GM19467 (cell line): ENCODE measurements at regions not wholly inside any gene's neighbourhood (a gene's known extent, or its start where the extent isn't known, plus 50 kb on each side); places are given as distances from the start of the nearest gene placed in this dataset.

Experiments used
- ATAC-seq: cut with Tn5 transposase; IDR thresholded peaks from one replicate; pipeline ENCODE4 v1.9.1; 2021; ENCODE audit warnings: mild to moderate bottlenecking, moderate library complexity; ENCODE audit not compliant: unreplicated experiment

DNA sequence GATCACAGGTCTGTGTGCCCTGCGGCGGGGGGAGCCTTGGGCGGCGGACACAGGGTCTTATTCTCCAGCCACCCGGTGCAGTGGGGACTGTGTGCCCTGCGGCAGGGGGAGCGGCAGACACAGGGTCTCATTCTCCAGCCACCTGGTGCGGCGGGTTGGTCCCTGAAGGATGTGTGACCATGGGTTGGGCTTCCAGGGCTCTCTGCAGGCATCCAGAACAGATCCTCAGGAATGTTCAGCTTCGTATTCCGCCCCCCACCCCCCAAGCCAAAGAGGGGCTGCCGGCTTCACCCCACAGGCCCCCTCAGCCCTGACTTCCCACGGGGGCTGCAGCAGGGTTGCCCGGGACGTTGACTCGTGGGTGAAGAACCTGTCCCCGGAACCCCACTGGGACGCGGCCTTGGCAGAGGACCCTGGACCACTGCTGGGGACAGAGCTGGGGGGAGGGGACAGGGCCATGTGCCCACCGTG, 154.5 kb upstream of the PPP2R2D start:
- ATAC-seq = no peak

DNA sequence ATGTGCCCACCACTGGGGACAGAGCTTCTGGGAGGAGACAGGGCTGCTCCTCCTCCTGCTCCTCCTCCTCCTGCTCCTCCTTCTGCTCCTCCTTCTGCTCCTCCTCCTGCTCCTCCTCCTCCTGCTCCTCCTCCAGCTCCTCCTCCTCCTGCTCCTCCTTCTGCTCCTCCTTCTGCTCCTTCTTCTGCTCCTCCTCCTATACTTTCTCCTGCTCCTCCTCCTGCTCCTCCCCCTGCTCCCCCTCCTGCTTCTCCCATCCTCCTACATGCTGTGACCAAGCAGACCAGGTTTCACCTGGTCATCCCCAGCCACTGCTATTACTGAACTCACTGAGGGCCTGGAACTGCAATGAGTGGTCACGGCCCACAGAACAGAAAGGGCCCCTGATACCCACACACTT, 154.0 kb upstream of the PPP2R2D start:
- no peak for ATAC-seq

DNA sequence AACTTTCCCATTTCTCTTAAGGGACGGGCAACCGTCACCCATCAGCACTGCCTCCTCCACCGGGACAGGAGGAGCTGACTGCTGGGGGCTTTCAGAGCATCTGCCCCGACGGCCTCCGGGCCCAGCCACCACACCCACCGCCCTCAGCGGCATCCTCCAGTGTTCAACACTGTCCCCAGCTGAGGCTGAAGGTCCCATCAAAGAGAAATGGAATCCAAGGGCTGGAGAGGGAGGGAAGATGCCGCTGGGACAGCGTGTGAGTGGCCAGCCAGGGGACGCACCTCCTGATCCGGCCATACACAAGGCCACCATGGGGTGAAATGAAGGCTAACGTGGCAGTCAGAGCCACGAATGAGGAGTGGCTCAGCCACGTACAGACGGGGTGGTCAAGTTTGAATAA, 153.6 kb upstream of the PPP2R2D start:
- no peak for ATAC-seq

DNA sequence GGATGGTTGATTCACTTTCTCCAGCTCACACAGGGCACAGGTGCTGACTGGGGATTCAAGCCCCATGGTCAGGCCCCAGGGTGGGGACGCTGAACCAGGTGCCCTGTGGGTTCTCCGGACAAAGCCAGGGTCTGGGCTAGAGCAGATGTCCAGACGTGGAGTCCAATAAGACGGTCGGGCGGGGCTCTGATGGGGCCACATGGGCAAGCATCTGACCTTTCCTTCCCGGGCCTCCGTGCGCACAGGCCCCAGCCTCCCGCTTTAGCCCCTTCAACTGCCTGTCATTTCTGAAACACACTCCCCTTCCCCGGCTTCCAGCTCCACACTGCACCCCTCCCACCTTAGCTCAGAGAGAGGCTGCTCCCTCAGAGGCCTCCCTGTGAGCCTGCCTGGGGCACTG, 153.0 kb upstream of the PPP2R2D start:
- no peak for ATAC-seq

DNA sequence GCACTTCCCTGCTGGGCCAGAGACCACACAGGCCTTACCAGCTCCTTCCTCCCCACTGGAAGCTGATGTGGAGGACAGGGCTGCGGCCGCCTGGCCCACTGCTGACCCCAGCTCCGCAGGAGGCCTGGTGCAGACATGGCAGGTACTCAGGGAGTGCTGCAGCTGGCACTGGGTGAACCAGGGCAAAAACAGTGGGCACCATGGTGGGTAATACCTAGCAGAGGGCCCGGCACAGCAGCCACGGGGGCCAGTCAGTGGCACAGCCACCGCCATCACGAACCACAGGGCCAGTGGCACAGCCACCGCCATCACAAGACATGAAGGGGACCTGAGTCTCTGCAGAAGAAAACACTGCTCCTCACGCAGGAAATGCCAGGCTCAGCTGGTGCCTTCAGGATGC, 152.6 kb upstream of the PPP2R2D start:
- ATAC-seq = no peak

DNA sequence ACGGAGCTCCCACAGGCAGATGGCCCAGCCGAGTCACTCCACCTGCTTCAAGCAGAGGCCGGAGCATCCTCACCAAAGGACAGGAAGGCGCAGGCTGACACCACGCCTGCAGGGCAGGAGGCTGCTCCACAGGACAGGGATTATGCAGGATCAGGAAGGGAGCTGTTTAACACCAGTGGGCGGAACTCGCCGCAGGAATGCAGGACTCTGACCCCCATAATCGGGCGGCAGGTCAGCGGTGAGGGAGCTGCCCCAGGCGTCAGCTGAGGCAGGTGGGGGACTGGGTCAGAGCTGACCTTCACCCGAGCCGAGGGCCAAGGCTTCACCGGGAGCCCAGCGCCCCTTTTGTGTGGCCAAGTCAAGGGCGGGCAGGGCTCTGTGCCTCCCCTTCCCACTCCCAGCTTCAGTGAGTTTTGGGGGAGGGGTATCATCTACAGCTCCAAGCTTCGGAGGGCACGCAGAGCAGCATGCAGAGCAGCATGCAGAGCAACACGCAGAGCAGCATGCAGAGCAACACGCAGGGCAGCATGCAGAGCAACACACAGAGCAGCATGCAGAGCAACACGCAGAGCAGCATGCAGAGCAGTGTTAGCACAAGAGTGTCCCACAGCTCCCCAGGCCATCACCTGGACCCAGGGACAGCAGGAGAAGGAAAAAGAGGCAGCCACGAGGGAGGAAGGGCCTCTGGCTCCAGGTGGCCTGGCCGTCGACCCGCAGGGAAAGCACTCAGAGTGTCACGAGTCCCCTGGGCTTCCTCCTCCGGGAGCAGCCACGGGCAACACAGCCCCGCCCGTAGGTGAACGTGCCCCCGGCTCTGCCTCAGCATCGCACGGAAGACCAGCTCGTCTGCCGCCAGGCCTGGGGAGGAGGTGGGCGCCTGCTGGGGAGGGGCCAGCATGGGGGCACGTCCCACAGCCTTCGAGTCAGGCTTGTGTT, 151.7 kb upstream of the PPP2R2D start:
- ATAC-seq = no peak

DNA sequence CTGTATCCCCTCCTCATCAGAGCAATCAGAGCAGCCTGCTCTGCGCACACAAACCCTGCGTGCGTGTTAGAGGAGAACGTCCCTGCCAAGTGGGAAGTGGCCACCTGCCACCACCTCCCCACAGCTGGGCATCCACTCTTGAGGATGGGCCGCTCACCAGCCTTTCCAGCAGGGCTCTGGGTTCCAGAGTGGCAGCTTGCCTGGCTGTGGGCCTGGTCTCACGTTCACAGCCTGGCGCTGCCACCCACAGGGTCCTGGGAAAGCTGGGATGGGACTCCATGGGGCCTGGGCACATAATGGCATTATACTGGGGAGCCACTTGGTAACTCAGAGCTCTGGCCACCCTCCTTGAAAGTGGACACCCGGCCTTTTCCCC, 151.1 kb upstream of the PPP2R2D start:
- ATAC-seq = no peak

DNA sequence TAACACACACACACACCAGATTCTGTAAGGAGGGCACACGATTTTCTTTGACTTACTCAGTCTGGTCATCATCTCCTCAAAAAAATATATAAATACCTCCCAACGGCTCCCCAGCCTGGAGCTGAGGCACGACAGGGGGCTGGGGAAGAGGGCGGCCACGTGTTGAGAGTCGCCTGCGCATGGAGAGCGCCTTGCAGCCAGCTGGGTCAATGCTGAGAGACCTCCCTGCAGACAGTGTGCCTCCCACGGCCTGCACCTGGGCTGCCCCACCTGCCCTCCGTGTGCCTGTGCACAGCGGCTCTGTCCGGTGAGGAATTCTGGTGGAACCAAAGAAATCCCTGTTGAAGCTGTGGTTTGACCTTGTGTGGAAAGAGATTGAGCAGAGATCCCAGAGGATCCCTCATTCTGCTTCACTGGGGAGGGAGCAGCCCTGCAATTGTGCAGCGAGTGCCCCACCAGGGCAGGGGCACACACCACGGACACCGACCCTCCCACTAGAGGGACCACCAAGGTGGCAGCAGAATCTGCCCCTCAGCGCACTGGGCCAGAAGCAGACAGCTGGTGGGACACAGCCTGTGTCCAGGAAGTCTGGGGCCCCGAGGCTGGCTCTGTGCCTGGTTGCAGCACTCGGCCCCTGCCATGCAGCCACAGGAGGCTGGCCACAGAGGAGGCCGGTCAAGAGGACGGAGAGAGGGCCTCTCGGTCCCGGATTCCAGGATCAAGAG, 150.5 kb upstream of the PPP2R2D start:
- no peak for ATAC-seq

DNA sequence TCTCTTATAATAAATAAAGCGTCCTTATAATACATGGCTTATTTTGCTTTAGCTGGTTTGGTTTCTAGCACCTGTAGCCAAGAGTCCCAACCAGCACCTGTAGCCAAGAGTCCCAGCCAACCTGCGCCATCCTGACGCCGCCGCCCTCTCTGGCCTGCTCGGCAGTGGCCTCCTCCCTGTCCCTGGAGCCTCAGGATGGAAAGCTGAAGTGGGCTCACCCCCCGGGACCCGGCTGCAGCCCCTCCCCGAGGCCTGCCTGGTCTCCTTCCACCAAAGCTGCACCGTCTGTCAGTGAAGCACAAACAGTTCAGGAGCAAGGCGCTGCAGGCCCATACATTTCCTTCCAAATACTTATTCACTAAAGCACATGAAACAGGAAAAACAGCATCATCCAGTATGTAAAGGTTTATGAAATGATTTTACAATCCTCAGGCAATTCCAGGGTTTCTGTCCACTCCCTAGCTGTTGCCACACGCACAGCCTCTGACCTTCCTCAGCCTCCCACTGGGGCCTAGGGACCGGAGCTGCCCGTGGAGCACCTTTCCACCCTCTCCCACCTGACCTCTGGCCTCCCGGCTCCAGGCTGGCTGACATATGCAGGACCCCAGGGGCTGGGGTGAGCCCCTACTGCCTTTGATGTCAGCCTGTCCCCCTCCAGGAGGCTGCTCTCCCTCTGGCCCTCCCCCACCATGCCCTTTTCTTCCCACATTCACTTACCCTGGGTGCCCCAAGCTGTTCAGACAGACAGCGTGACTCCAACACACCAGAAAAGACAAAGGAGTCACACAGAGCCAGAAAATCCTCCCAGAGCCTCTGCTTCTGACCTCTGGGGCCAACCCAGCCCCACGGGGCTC, 149.6 kb upstream of the PPP2R2D start:
- no peak for ATAC-seq

DNA sequence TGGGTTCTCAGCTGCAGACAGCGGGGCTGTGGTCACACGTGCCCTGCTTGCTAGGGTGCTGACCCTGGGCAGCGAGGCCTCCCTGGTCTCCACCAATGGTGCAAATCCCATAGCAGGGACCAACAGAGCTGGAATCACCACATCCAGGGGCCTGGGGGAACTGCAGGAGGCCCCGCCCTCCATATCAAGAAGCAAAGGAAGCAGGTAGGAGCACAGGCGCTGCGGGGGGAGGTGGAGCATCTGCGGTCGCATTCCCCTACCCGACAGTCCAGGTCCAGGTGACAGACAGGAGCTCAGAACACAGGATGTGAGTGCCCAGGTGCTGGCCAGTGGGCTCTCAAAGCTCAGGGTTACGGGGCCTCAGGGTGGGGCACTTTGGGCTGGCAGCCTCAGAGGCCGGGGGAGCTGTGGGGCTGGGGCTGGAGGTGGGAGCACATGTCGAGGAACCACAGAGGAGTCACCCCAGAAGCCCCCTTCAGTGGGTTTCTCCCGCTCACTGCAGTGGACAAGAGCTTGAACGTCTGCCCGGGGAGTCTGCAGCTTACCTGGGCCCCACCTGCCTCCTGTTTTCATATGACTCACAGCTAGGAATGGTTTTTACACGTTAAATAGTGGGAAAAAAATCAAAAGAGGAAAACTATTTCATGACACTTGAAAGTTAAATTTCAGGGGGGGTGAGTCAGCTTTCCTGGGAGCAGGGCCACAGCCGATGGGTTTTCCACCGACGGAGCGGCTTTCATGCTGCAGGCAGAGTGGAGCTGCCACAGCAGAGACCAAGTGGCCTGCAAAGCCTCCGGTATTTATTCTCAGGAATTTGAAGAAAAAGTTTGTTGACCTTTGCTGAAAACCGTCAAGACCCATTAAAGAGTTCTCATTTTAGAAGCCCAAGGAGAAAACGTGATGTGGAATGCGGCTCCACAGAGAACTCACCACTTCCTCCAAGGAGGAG, 148.7 kb upstream of the PPP2R2D start:
- no peak for ATAC-seq

DNA sequence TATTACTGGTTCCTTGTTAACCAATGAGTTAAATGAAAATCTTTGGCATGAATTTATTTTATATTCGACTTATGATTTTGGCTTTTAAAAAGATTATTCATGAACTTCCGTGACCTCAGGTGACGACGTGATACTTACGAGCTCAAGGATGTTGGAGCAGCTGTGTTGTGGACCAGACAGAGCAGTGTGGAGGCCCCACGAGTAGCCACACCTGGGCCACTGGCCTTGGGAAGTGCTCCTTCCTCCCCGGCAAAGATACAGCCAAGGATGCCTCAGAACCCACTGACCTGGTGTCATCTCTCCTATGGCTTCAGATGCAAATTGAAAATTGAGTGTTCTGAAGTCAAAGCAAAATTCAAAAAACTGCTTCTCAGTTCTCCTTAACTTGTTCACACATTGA, 147.5 kb upstream of the PPP2R2D start:
- ATAC-seq = no peak

DNA sequence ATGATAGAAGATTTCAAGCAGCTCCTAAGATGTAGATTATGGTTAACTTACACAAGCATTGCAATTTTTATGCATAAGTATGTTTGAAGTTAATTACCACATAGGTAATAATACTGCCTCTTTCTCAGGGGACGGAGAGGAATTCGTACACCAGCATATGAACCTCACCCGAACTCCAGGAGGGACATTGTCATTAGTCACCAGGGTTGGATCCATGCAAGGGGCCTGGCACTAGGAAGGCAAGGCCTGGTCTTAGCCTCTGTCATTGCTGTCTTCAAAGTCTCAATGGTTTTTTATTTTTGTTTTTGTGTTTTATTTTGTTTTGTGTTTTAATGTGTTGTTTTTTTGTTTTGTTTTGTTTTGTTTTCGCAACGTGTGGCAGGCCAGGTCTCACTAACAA, 145.6 kb upstream of the PPP2R2D start:
- no peak for ATAC-seq

DNA sequence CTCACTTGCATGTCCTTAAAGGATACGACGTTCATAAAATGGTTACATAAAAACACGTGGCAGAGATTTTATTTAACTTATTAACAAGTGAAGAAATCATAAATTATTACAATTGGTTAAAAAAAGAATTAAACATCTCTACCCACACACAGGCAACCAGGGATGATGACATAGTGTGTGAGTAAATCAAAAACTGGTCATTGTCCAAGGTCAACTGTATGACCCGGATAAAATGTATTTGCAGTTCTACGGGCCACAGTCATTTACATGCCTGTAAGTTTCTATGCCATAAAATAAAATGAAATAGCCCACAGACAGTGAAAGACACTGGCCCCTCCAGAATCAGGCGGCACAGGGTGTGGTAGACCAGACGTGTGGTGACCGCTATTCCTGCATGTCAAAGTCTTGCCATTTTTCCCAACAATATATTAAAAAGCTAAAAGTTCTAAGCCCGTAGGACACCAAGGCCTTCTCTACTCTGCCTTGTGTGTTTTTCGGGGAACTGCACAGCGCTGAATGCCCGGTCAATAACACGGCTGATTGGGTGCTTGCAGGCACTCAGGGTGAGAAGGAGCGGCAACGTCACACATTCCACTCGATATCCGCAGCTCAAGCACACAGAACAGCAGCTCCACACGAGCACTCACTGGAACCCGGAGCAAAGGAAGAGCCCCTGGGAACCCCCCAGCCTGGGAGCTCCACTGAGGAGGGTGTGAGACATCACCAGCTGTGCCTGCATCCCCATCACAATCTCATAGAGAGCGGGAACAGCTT, 143.3 kb upstream of the PPP2R2D start:
- no peak for ATAC-seq

DNA sequence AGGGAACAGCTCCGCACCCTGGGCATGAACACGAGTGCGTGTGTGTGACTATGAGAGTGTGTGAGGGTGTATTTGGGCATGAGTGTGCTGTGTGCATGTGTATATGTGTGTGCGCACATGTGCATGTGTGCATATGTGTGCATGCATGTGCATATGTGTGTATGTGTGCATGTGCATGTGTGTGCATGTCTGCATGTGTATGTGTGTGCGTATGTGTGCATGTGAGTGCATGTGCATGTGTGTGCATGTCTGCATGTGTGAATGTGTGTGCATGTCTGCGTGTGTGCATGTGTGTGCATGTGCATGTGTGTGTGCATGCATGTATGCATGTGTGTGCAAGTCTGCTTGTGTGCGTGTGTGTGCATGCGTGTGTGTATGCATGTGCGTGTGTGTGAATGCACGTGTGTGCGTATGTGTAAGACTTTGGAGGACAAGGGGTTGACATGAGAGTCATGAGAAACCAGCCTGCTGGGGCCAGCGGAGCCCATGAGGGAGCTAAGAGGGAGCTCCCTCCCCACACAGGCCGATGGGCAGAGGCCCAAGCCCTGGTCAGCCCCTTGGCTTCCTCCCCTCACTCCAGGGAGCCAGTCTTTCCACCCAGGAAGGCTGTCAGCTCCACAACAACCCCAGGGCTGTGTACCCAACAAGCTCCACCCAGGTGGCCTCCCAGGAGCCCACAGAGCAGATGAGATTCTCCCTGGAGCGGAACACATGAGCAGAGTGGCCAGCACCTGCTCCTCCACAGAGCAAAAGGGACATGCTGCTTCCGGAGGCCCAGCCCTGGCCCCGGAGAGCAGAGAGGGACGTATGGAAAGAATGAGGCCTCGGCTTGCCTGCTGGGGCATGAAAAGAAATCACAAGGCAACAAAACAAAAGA, 142.5 kb upstream of the PPP2R2D start:
- no peak for ATAC-seq

DNA sequence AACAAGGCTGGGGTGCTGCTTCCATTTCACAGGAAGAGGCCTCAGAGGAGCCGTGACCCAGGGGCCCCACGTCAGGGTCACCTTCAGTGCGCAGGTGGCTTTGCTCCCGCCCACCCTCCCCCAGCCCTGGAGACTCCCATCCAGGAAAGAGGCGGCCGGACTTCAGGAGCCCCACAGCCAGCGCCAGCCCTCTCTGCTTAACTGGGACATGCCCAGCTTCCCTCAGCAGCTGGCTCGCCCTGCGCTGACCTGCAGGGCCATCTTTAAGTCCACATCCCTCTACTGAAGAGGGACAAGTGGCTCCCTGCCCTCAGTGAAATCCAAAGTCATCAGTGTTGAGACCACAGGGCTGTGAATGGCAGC, 141.9 kb upstream of the PPP2R2D start:
- no peak for ATAC-seq

DNA sequence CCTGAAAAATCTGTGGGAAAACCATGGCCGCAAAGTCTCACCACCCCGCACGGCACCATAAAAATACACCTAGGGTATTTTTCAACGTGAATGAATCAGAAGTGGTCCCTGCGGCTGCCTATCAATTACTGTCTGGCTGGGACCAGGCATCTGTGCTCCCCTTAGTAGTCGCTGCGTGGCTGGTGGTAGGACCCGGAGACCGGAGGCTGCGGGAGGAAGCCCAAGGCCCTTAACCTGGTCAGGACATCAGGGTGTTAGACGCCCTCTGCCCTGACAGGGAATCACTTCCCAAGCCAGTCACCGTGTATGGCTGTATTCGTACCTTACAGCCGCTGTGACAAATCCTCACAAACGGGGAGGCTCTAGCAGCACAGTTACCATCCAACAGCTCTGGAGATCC, 141.5 kb upstream of the PPP2R2D start:
- ATAC-seq = no peak

DNA sequence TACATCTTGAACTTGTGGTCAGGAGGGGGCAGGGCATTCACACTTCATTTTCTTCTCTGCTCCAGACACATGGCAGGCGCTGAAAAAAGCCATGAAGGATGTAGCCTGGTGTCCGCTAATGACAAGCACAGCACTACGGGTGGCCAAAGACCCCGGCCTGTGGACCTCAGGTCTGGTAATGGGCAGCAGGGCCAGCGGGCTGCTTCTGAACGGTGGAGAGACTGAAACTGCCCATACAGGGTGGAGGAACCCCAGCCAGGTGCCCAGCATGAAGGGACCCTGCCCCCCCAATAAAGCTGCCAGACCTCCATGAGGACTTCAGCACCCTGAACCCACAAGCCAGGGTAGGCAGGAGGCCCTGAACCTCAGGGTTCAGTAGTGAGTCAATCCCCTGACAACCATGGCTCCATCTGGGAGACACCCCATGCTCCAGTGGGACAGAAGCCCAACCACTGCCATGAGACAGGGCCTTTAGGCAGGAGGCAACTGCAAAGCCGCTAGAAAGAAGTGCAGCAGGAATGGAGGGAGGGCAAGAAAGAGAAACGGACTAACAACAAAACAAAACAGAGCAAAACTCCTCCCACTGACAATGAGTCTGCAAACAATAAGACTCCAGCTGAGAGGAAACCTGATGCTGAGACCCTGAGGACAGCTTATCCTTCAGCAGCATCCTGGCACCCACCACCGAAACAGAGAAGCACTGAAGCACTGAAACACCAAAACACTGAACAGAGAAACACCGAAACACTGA, 140.2 kb upstream of the PPP2R2D start:
- ATAC-seq = no peak
